Panc1 (cell line): ENCODE measurements at regions not wholly inside any gene's neighbourhood (a gene's known extent, or its start where the extent isn't known, plus 50 kb on each side); places are given as distances from the start of the nearest gene placed in this dataset.

Experiments
- ATAC-seq: fragments of 200-7000 bp; cut with Tn5 transposase; 2 replicates; pipeline ENCODE4 v1.9.1; 2020; ENCODE audit warnings: mild to moderate bottlenecking, moderate library complexity
- BruUV-seq: library from RNA; stranded (reverse); fragments of 400-500 nt; replicated peaks from 2 replicates; lab custom pipeline; 2021; lab: Mats Ljungman, UMichigan
- CTCF ChIA-PET: fragments of 300-600 bp; sonication (Branson Sonifier 250); formaldehyde crosslinking; loops from one replicate; lab custom pipeline; 2022; ENCODE audit warnings: antibody characterized with exemption; lab: Charles Lee
- POLR2A ChIA-PET: fragments of 300-600 bp; sonication (Branson Sonifier 250); formaldehyde crosslinking; loops from one replicate; lab custom pipeline; 2022; ENCODE audit warnings: antibody characterized with exemption; lab: Charles Lee
- DNase-seq: peaks from one replicate; pipeline ENCODE4 v3.0.0-alpha.2; 2010; ENCODE audit warnings: low read depth, low spot score
- H3K27ac ChIP-seq: 2 replicates; pipeline ENCODE4 v1.5.1; 2011; ENCODE audit warnings: mild to moderate bottlenecking, low read length, inconsistent platforms
- H3K27me3 ChIP-seq: fragments of 200-500 bp; sonication (Bioruptor generic); 2 replicates; pipeline ENCODE4 v1.6.0; 2014; ENCODE audit warnings: low read length, inconsistent platforms; ENCODE audit not compliant: control insufficient read depth, insufficient read depth
- H3K36me3 ChIP-seq: fragments of 200-500 bp; sonication (Bioruptor generic); 2 replicates; pipeline ENCODE4 v1.5.1; 2014; ENCODE audit warnings: inconsistent platforms, mild to moderate bottlenecking, low read length, moderate library complexity; ENCODE audit not compliant: control insufficient read depth, insufficient read depth
- H3K4me1 ChIP-seq: 2 replicates; pipeline ENCODE4 v1.5.1; 2011; ENCODE audit warnings: inconsistent platforms, mild to moderate bottlenecking, low read length, moderate library complexity; ENCODE audit not compliant: control insufficient read depth, insufficient read depth
- H3K4me3 ChIP-seq, 2 experiments: 2 replicates each; pipeline ENCODE4 v1.5.1; 2011 to 2012; ENCODE audit warnings: low read depth in 2 of 2, low read length in 2 of 2, mild to moderate bottlenecking in 2 of 2, inconsistent platforms in 1 of 2, moderate library complexity in 1 of 2
- H3K9me3 ChIP-seq: fragments of 200-500 bp; sonication (Bioruptor generic); 2 replicates; pipeline ENCODE4 v1.5.1; 2014; ENCODE audit warnings: low read depth, mild to moderate bottlenecking, inconsistent platforms, low read length, moderate library complexity; ENCODE audit not compliant: control insufficient read depth, insufficient read depth
- CTCF ChIP-seq: fragments of 450-650 bp; IDR thresholded peaks from 2 replicates; pipeline ENCODE4 v1.5.1; 2017; ENCODE audit warnings: mild to moderate bottlenecking
- POLR2AphosphoS5 ChIP-seq: IDR thresholded peaks from 2 replicates; pipeline ENCODE4 v1.6.1; 2012; ENCODE audit warnings: mild to moderate bottlenecking, low read depth, low read length, moderate library complexity
- REST ChIP-seq, 2 experiments: IDR thresholded peaks; 2 replicates each; pipeline ENCODE4 v1.6.1; 2011 to 2012; ENCODE audit warnings: low read depth in 2 of 2, control low read depth in 1 of 2, low read length in 1 of 2, mild to moderate bottlenecking in 1 of 2, moderate library complexity in 1 of 2; ENCODE audit not compliant: insufficient read depth in 1 of 2
- SIN3A ChIP-seq: IDR thresholded peaks from 2 replicates; pipeline ENCODE4 v1.6.1; 2012; ENCODE audit warnings: low read depth, mild to moderate bottlenecking, low read length, moderate library complexity, borderline replicate concordance; ENCODE audit not compliant: insufficient read depth
- TCF7L2 ChIP-seq: IDR thresholded peaks from 2 replicates; pipeline ENCODE4 v1.6.1; 2011; ENCODE audit warnings: mild to moderate bottlenecking, low read depth, low read length, inconsistent platforms
- in situ Hi-C: cut with HindIII; loops from 2 replicates; pipeline ENCODE4 v1.10.0; 2016; ENCODE audit warnings: low sequenced_read_pairs, low pct_unique_long_range_greater_than_20kb
- intact Hi-C: fragments of 100-400 bp; cut with micrococcal nuclease; formaldehyde crosslinking; loops from one replicate; pipeline ENCODE4 v1.10.0; 2022; ENCODE audit not compliant: unreplicated experiment

- Histone ChIP-seq H3K36me3 (no peaks in the 10 kb centered on the region), H3K4me3 (no peak overlapping the region), H3K27me3 (no peaks in the 10 kb centered on the region), H3K9me3 (no peaks in the 10 kb centered on the region), H3K27ac (no peak overlapping the region), H3K4me1 (no peaks in the 10 kb centered on the region)
- TF ChIP-seq REST (IDR thresholded peaks at IDR 0.05; ENCODE audit: insufficient read depth in 1 of 2, low read depth in 2 of 2, low read length in 1 of 2) (no peak), CTCF (no peak), POLR2AphosphoS5 (no peak), SIN3A (no peak)
- BruUV-seq, result no TSS peak
- intact Hi-C loops (no loop called here), in situ Hi-C loops (no loop called here)
- POLR2A ChIA-PET, result no interaction called here
- CTCF ChIA-PET, result no interaction called here
- no peak for DNase-seq
- no peak for ATAC-seq
Measured at GRCh38 chr4:93981594-93981993, 153.0 kb downstream of the ATOH1 start.

- CTCF ChIA-PET, result no interaction called here
- in situ Hi-C loops, result no loop called here
- Histone ChIP-seq H3K36me3 (no peaks in the 10 kb centered on the region), H3K27ac (no peak overlapping the region), H3K4me3 (no peak overlapping the region), H3K4me1 (no peaks in the 10 kb centered on the region), H3K9me3 (no peaks in the 10 kb centered on the region), H3K27me3 (no peaks in the 10 kb centered on the region)
- BruUV-seq, result no TSS peak
- POLR2A ChIA-PET, result no interaction called here
- intact Hi-C loops, result no loop called here
- ATAC-seq (no peak), DNase-seq (no peak)
- TF ChIP-seq REST (IDR thresholded peaks at IDR 0.05; ENCODE audit: insufficient read depth in 1 of 2, low read depth in 2 of 2, low read length in 1 of 2) (no peak), SIN3A (no peak), TCF7L2 (no peak), CTCF (no peak), POLR2AphosphoS5 (no peak)
Measured at GRCh38 chr4:93982255-93982654, 153.7 kb downstream of the ATOH1 start.
